ENCODE measurements at regions not wholly inside any gene's neighbourhood (a gene's known extent, or its start where the extent isn't known, plus 50 kb on each side); places are given as distances from the start of the nearest gene placed in this dataset.
A peak's percentile ranks its signal among the peaks of the same experiment; 100 is the strongest.
"Not testable (repeated sequence)": the region's sequence is repeated elsewhere in the genome, so short reads cannot be mapped to it uniquely, and the experiment has no call there.

GRCh38 chr15:92819278-92820235 lies 80.6 kb upstream of the CHD2 start:
- Histone ChIP-seq H3K27me3 (ENCODE audit: control insufficient read depth in 2 of 2, insufficient read depth in 2 of 2, low read length in 2 of 2) (no peaks in the 10 kb centered on the region), H3K9ac (ENCODE audit: low read depth in 1 of 2, low read length in 2 of 2) (peak overlapping the region; percentile 66 to 84), H3K36me3 (ENCODE audit: control insufficient read depth in 2 of 2, insufficient read depth in 2 of 2, low read length in 2 of 2) (no peaks in the 10 kb centered on the region), H3K4me1 (ENCODE audit: control insufficient read depth in 2 of 2, insufficient read depth in 2 of 2, low read length in 2 of 2) (peaks cover 27 to 38% of the 10 kb centered on the region in 2 donors), H3K4me3 (ENCODE audit: low read length in 2 of 2) (peak overlapping the region; percentile 71 to 78), H3K27ac (ENCODE audit: low read depth in 2 of 2, low read length in 2 of 2) (peak overlapping the region; percentile 94 to 97), H3K9me3 (ENCODE audit: control insufficient read depth in 2 of 2, low read length in 2 of 2) (no peaks in the 10 kb centered on the region)

GRCh38 chr15:92820236-92821021 lies 79.7 kb upstream of the CHD2 start:
- peak overlapping the region; percentile 94 to 97 for H3K27ac ChIP-seq (ENCODE audit: low read depth in 2 of 2, low read length in 2 of 2)
- peak overlapping the region; percentile 71 to 78 for H3K4me3 ChIP-seq (ENCODE audit: low read length in 2 of 2)
- no peaks in the 10 kb centered on the region for H3K9me3 ChIP-seq (ENCODE audit: control insufficient read depth in 2 of 2, low read length in 2 of 2)
- no peaks in the 10 kb centered on the region for H3K27me3 ChIP-seq (ENCODE audit: control insufficient read depth in 2 of 2, insufficient read depth in 2 of 2, low read length in 2 of 2)
- H3K9ac ChIP-seq (ENCODE audit: low read depth in 1 of 2, low read length in 2 of 2) = peak overlapping the region; percentile 66 to 84
- H3K4me1 ChIP-seq (ENCODE audit: control insufficient read depth in 2 of 2, insufficient read depth in 2 of 2, low read length in 2 of 2) = peaks cover 27 to 38% of the 10 kb centered on the region in 2 donors
- H3K36me3 ChIP-seq (ENCODE audit: control insufficient read depth in 2 of 2, insufficient read depth in 2 of 2, low read length in 2 of 2) = no peaks in the 10 kb centered on the region

- Histone ChIP-seq H3K27me3 (ENCODE audit: control insufficient read depth in 2 of 2, insufficient read depth in 2 of 2, low read length in 2 of 2) (no peaks in the 10 kb centered on the region), H3K36me3 (ENCODE audit: control insufficient read depth in 2 of 2, insufficient read depth in 2 of 2, low read length in 2 of 2) (no peaks in the 10 kb centered on the region), H3K9ac (ENCODE audit: low read depth in 1 of 2, low read length in 2 of 2) (peak overlapping the region in 1 of 2 donors; percentile 84), H3K27ac (ENCODE audit: low read depth in 2 of 2, low read length in 2 of 2) (peak overlapping the region; percentile 94 to 97), H3K4me3 (ENCODE audit: low read length in 2 of 2) (peak overlapping the region in 1 of 2 donors; percentile 19), H3K9me3 (ENCODE audit: control insufficient read depth in 2 of 2, low read length in 2 of 2) (no peaks in the 10 kb centered on the region), H3K4me1 (ENCODE audit: control insufficient read depth in 2 of 2, insufficient read depth in 2 of 2, low read length in 2 of 2) (peaks cover 27 to 38% of the 10 kb centered on the region in 2 donors)
Observed at GRCh38 chr15:92821491-92822116, 78.5 kb upstream of the CHD2 start.

GRCh38 chr15:92822216-92823144 lies 77.6 kb upstream of the CHD2 start:
- H3K9me3 ChIP-seq (ENCODE audit: control insufficient read depth in 2 of 2, low read length in 2 of 2) = no peaks in the 10 kb centered on the region
- peaks cover 23 to 35% of the 10 kb centered on the region in 2 donors for H3K4me1 ChIP-seq (ENCODE audit: control insufficient read depth in 2 of 2, insufficient read depth in 2 of 2, low read length in 2 of 2)
- H3K27me3 ChIP-seq (ENCODE audit: control insufficient read depth in 2 of 2, insufficient read depth in 2 of 2, low read length in 2 of 2) = no peaks in the 10 kb centered on the region
- H3K4me3 ChIP-seq (ENCODE audit: low read length in 2 of 2) = no peak overlapping the region
- no peak overlapping the region for H3K9ac ChIP-seq (ENCODE audit: low read depth in 1 of 2, low read length in 2 of 2)
- H3K36me3 ChIP-seq (ENCODE audit: control insufficient read depth in 2 of 2, insufficient read depth in 2 of 2, low read length in 2 of 2) = no peaks in the 10 kb centered on the region
- H3K27ac ChIP-seq (ENCODE audit: low read depth in 2 of 2, low read length in 2 of 2) = no peak overlapping the region

GRCh38 chr15:92825985-92826384 lies 74.1 kb upstream of the CHD2 start:
- no peaks in the 10 kb centered on the region for H3K36me3 ChIP-seq (ENCODE audit: control insufficient read depth in 2 of 2, insufficient read depth in 2 of 2, low read length in 2 of 2)
- no peaks in the 10 kb centered on the region for H3K27me3 ChIP-seq (ENCODE audit: control insufficient read depth in 2 of 2, insufficient read depth in 2 of 2, low read length in 2 of 2)
- H3K27ac ChIP-seq (ENCODE audit: low read depth in 2 of 2, low read length in 2 of 2) = no peak overlapping the region
- no peak overlapping the region for H3K4me3 ChIP-seq (ENCODE audit: low read length in 2 of 2)
- peaks cover 4 to 18% of the 10 kb centered on the region in 2 donors for H3K4me1 ChIP-seq (ENCODE audit: control insufficient read depth in 2 of 2, insufficient read depth in 2 of 2, low read length in 2 of 2)
- H3K9me3 ChIP-seq (ENCODE audit: control insufficient read depth in 2 of 2, low read length in 2 of 2) = no peaks in the 10 kb centered on the region
- no peak overlapping the region for H3K9ac ChIP-seq (ENCODE audit: low read depth in 1 of 2, low read length in 2 of 2)

- not testable (repeated sequence) for H3K9ac ChIP-seq (ENCODE audit: low read depth in 1 of 2, low read length in 2 of 2); H3K4me3 ChIP-seq (ENCODE audit: low read length in 2 of 2); H3K27ac ChIP-seq (ENCODE audit: low read depth in 2 of 2, low read length in 2 of 2); H3K9me3 ChIP-seq (ENCODE audit: control insufficient read depth in 2 of 2, low read length in 2 of 2); H3K27me3 ChIP-seq (ENCODE audit: control insufficient read depth in 2 of 2, insufficient read depth in 2 of 2, low read length in 2 of 2); H3K36me3 ChIP-seq (ENCODE audit: control insufficient read depth in 2 of 2, insufficient read depth in 2 of 2, low read length in 2 of 2)
- H3K4me1 ChIP-seq (ENCODE audit: control insufficient read depth in 2 of 2, insufficient read depth in 2 of 2, low read length in 2 of 2) = peaks cover 24 to 26% of the 10 kb centered on the region in 2 donors
Observed at GRCh38 chr15:92827991-92828390, 72.1 kb upstream of the CHD2 start.

- no peak overlapping the region for H3K4me3 ChIP-seq (ENCODE audit: low read length in 2 of 2)
- peaks cover 25 to 29% of the 10 kb centered on the region in 2 donors for H3K4me1 ChIP-seq (ENCODE audit: control insufficient read depth in 2 of 2, insufficient read depth in 2 of 2, low read length in 2 of 2)
- no peaks in the 10 kb centered on the region for H3K9me3 ChIP-seq (ENCODE audit: control insufficient read depth in 2 of 2, low read length in 2 of 2)
- H3K36me3 ChIP-seq (ENCODE audit: control insufficient read depth in 2 of 2, insufficient read depth in 2 of 2, low read length in 2 of 2) = no peaks in the 10 kb centered on the region
- H3K27me3 ChIP-seq (ENCODE audit: control insufficient read depth in 2 of 2, insufficient read depth in 2 of 2, low read length in 2 of 2) = no peaks in the 10 kb centered on the region
- H3K27ac ChIP-seq (ENCODE audit: low read depth in 2 of 2, low read length in 2 of 2) = no peak overlapping the region
- no peak overlapping the region for H3K9ac ChIP-seq (ENCODE audit: low read depth in 1 of 2, low read length in 2 of 2)
Observed at GRCh38 chr15:92829875-92830274, 70.2 kb upstream of the CHD2 start.

GRCh38 chr15:92831336-92831654 lies 68.8 kb upstream of the CHD2 start:
- Histone ChIP-seq H3K27me3 (ENCODE audit: control insufficient read depth in 2 of 2, insufficient read depth in 2 of 2, low read length in 2 of 2) (no peaks in the 10 kb centered on the region), H3K36me3 (ENCODE audit: control insufficient read depth in 2 of 2, insufficient read depth in 2 of 2, low read length in 2 of 2) (no peaks in the 10 kb centered on the region), H3K9me3 (ENCODE audit: control insufficient read depth in 2 of 2, low read length in 2 of 2) (no peaks in the 10 kb centered on the region), H3K4me3 (ENCODE audit: low read length in 2 of 2) (peak overlapping the region; percentile 59 to 68), H3K4me1 (ENCODE audit: control insufficient read depth in 2 of 2, insufficient read depth in 2 of 2, low read length in 2 of 2) (peaks cover 25 to 29% of the 10 kb centered on the region in 2 donors), H3K9ac (ENCODE audit: low read depth in 1 of 2, low read length in 2 of 2) (peak overlapping the region; percentile 68 to 81), H3K27ac (ENCODE audit: low read depth in 2 of 2, low read length in 2 of 2) (peak overlapping the region; percentile 94 to 97)

- Histone ChIP-seq H3K27ac (ENCODE audit: low read depth in 2 of 2, low read length in 2 of 2) (peak overlapping the region; percentile 94 to 97), H3K4me1 (ENCODE audit: control insufficient read depth in 2 of 2, insufficient read depth in 2 of 2, low read length in 2 of 2) (peaks cover 25 to 29% of the 10 kb centered on the region in 2 donors), H3K36me3 (ENCODE audit: control insufficient read depth in 2 of 2, insufficient read depth in 2 of 2, low read length in 2 of 2) (no peaks in the 10 kb centered on the region), H3K4me3 (ENCODE audit: low read length in 2 of 2) (peak overlapping the region; percentile 59 to 68), H3K9me3 (ENCODE audit: control insufficient read depth in 2 of 2, low read length in 2 of 2) (no peaks in the 10 kb centered on the region), H3K27me3 (ENCODE audit: control insufficient read depth in 2 of 2, insufficient read depth in 2 of 2, low read length in 2 of 2) (no peaks in the 10 kb centered on the region), H3K9ac (ENCODE audit: low read depth in 1 of 2, low read length in 2 of 2) (peak overlapping the region; percentile 68 to 81)
Observed at GRCh38 chr15:92831655-92832328, 68.3 kb upstream of the CHD2 start.

Measured in mucosa of rectum (tissue), 2 donors.